Uterus (tissue), 2 donors: ENCODE measurements at regions not wholly inside any gene's neighbourhood (a gene's known extent, or its start where the extent isn't known, plus 50 kb on each side); places are given as distances from the start of the nearest gene placed in this dataset.

Experiments
- POLR2A ChIP-seq, 2 donors: fragments of 450-650 bp; IDR thresholded peaks; one replicate each; pipeline ENCODE4 v1.6.1; 2016; ENCODE audit warnings: antibody characterized with exemption in 2 of 2, mild to moderate bottlenecking in 1 of 2, moderate library complexity in 1 of 2
- TF ChIP-seq, protein P1 (sequence below), 4 experiments: fragments of 200-600 bp in 2 of 4; fragments of 450-650 bp in 2 of 4; sonication (generic) in 2 of 4; IDR thresholded peaks; one replicate each; pipeline ENCODE4 v1.5.1; 2016 to 2019; ENCODE audit warnings: antibody characterized with exemption in 4 of 4, mild to moderate bottlenecking in 2 of 4, moderate library complexity in 1 of 4

- TF ChIP-seq, protein P1, sequence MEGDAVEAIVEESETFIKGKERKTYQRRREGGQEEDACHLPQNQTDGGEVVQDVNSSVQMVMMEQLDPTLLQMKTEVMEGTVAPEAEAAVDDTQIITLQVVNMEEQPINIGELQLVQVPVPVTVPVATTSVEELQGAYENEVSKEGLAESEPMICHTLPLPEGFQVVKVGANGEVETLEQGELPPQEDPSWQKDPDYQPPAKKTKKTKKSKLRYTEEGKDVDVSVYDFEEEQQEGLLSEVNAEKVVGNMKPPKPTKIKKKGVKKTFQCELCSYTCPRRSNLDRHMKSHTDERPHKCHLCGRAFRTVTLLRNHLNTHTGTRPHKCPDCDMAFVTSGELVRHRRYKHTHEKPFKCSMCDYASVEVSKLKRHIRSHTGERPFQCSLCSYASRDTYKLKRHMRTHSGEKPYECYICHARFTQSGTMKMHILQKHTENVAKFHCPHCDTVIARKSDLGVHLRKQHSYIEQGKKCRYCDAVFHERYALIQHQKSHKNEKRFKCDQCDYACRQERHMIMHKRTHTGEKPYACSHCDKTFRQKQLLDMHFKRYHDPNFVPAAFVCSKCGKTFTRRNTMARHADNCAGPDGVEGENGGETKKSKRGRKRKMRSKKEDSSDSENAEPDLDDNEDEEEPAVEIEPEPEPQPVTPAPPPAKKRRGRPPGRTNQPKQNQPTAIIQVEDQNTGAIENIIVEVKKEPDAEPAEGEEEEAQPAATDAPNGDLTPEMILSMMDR (IDR thresholded peaks at IDR 0.05) = no peak
- TF ChIP-seq POLR2A (IDR thresholded peaks at IDR 0.05) = no peak
These were observed 175.3 kb upstream of the TMEM229A start for GRCh38 chr7:124208173-124208572.
